GM12891 (cell line): ENCODE measurements at regions not wholly inside any gene's neighbourhood (a gene's known extent, or its start where the extent isn't known, plus 50 kb on each side); places are given as distances from the start of the nearest gene placed in this dataset.

Source experiments
- PAX5 ChIP-seq: IDR thresholded peaks from 2 replicates; pipeline ENCODE4 v1.6.1; 2011; ENCODE audit warnings: low read length, moderate library complexity, mild to moderate bottlenecking; ENCODE audit not compliant: insufficient read depth, severe bottlenecking
- POLR2A ChIP-seq: IDR thresholded peaks from 2 replicates; pipeline ENCODE4 v1.6.1; 2011; ENCODE audit warnings: low read depth, low read length, control low read depth
- POLR2AphosphoS5 ChIP-seq: IDR thresholded peaks from 2 replicates; pipeline ENCODE4 v1.6.1; 2011; ENCODE audit warnings: low read depth, low read length, control low read depth
- POU2F2 ChIP-seq: IDR thresholded peaks from 2 replicates; pipeline ENCODE4 v1.6.1; 2011; ENCODE audit warnings: low read depth, mild to moderate bottlenecking, control low read depth, low read length, moderate library complexity
- SPI1 ChIP-seq: IDR thresholded peaks from 2 replicates; pipeline ENCODE4 v1.6.1; 2011; ENCODE audit warnings: low read depth, low read length, control low read depth
- TAF1 ChIP-seq: IDR thresholded peaks from 2 replicates; pipeline ENCODE4 v1.6.1; 2011; ENCODE audit warnings: low read depth, low read length, control low read depth

GRCh38 chr16:11493531-11493929 is 93.2 kb downstream of the LITAF start:
- TF ChIP-seq POLR2AphosphoS5 (no peak), POU2F2 (no peak), POLR2A (no peak), TAF1 (no peak), PAX5 (no peak), SPI1 (no peak)
